Astrocyte of the cerebellum (primary cell): ENCODE measurements at regions not wholly inside any gene's neighbourhood (a gene's known extent, or its start where the extent isn't known, plus 50 kb on each side); places are given as distances from the start of the nearest gene placed in this dataset.

Experiments used
- DNase-seq: peaks from one replicate; pipeline ENCODE4 v3.0.0-alpha.2; 2011; ENCODE audit warnings: low read depth
- H3K4me3 ChIP-seq: 2 replicates; pipeline ENCODE4 v1.5.1; 2011; ENCODE audit warnings: mild to moderate bottlenecking, low read depth, low read length, moderate library complexity
- CTCF ChIP-seq: IDR thresholded peaks from 2 replicates; pipeline ENCODE4 v1.5.1; 2012; ENCODE audit warnings: low read length, low read depth, moderate library complexity, mild to moderate bottlenecking; ENCODE audit errors: missing control alignments
- in situ Hi-C: cut with HindIII; loops from 2 replicates; pipeline ENCODE4 v1.10.0; 2017; ENCODE audit warnings: low sequenced_read_pairs

DNA sequence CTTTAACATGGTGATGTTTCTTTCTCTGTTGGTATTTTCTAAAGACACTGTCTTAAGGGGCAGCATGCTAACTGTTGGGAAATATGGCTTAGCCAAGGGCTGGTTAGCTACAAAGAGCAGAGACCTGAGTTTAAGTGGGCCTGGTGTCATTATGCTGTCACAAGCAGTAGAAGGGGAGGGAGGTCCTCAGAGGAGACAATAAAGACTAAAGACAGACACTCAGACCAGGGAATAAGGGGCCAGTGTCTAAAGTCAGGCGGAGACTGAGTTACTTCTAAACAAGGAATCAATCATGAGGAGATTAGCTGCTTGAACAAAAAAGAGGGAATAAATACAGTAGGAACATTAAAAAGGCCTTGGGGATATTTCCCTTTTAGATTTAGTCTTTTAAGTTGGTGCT lies 142.7 kb upstream of the DPPA4 start:
- in situ Hi-C loops: no loop called here
- DNase-seq: no peak
- H3K4me3 ChIP-seq: no peak overlapping the region
- TF ChIP-seq CTCF: no peak

DNA sequence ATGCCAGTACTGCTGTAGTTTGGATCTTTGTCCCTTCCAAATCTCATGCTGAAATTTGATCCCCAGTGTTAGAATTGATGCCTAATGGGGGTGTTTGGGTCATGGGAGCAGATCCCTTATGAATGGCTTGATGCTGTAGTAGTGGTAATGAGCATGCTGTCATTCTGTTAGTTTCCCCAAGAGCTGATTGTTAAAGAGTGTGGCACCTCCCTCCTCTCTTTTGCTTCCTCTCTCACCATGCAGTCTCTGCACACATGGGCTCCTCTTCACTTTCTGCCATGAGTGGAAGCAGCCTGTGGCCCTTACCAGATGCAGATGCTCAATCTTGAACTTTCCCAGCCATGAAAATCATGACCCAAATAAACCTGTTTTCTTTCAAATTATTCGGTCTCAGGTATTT lies 141.3 kb upstream of the DPPA4 start:
- H3K4me3 ChIP-seq: no peak overlapping the region
- no peak for TF ChIP-seq CTCF
- in situ Hi-C loops: no loop called here
- no peak for DNase-seq

DNA sequence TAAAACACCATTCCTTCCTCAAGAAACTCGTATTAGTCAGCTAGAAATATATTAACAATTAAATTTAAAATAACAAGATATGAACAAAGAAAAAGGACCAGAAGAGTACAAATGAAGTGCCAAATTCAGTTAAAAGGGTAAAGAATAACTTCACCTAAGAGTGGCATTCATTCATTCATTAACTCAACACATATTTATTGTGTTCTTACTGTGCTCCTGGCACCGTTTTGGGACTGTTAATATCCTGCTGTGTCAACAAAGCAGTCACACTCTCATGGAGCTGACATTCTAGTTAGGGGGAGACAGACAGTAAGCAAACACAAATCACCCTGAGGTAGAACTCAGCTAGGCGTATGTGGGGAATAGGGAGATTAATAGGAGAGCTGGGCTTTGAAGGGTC lies 123.6 kb upstream of the DPPA4 start:
- no peak overlapping the region for H3K4me3 ChIP-seq
- in situ Hi-C loops: no loop called here
- no peak for TF ChIP-seq CTCF
- no peak for DNase-seq

- DNase-seq: no peak
- TF ChIP-seq CTCF: no peak
- in situ Hi-C loops: no loop called here
These were observed 107.9 kb upstream of the DPPA4 start for GRCh38 chr3:109445210-109445609.

DNA sequence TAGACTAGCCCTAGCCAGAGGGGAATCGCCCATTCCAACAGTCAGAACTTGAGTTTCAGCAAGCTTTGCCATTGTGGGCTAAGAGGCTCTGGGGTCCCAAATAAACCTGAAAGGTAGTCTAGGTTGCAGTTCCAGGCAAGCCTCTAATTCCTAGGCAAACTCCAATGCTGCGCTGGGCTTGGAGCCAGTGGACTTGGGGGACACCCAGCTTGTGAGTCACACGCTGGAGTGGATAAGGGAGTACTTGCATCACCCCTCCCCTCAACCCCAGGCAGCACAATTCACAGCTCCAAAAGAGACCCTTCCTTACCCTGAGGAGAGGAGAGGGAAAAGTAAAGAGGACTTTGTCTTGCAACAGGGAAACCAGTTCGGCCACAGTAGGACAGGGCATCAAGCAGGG lies 105.2 kb upstream of the DPPA4 start:
- in situ Hi-C loops: no loop called here
- no peak for DNase-seq
- no peak for TF ChIP-seq CTCF
- no peak overlapping the region for H3K4me3 ChIP-seq

More at GRCh38 chr3:109445210-109445609, 107.9 kb upstream of the DPPA4 start:
- H3K4me3 ChIP-seq: no peak overlapping the region

- in situ Hi-C loops: no loop called here
- no peak overlapping the region for H3K4me3 ChIP-seq
- no peak for DNase-seq
- TF ChIP-seq CTCF: no peak
These were observed 103.0 kb upstream of the DPPA4 start for GRCh38 chr3:109440353-109440752.

DNA sequence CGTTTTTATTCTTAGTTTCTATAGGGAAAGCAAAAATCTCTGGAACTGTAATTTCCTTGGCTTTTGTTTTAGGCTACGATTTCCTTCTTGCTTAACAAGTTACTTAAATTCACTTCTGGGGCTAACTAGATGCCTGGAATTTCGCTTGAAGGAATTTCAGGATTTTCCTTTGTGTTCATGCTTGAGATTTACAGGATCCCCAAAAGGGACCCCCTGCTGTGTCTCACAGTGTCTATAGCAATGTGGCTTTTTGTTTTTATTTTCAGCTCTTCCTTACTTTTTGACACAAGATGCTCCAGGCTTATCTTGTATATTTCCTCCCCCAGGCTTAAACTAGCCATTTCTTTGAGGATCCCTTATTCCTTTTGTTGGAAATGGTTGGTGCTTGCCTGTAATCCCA lies 95.5 kb upstream of the DPPA4 start:
- DNase-seq: no peak
- no peak overlapping the region for H3K4me3 ChIP-seq
- TF ChIP-seq CTCF: no peak
- in situ Hi-C loops: no loop called here
